Tibial artery (tissue), 4 donors: ENCODE measurements at regions not wholly inside any gene's neighbourhood (a gene's known extent, or its start where the extent isn't known, plus 50 kb on each side); places are given as distances from the start of the nearest gene placed in this dataset.

Source experiments
- DNase-seq, 2 donors: peaks; one replicate each; pipeline ENCODE4 v3.0.0-alpha.2; 2019
- H3K27ac ChIP-seq, 2 donors: fragments of 200-600 bp; sonication (generic) in 1 of 2; 1 replicate in 1 of 2; 2 replicates in 1 of 2; pipeline ENCODE4 v1.5.1; 2018 to 2019; ENCODE audit warnings: mild to moderate bottlenecking in 1 of 2
- H3K27me3 ChIP-seq, 2 donors: fragments of 200-600 bp; sonication (generic) in 1 of 2; one replicate each; pipeline versions ENCODE4 v1.5.1 to v1.6.0; 2016 to 2019
- H3K36me3 ChIP-seq, 3 donors: fragments of 200-600 bp; sonication (generic) in 2 of 3; one replicate each; pipeline ENCODE4 v1.5.1; 2016 to 2019; ENCODE audit warnings: mild to moderate bottlenecking in 2 of 3
- H3K4me1 ChIP-seq, 4 donors: fragments of 200-600 bp; sonication (generic) in 2 of 4; 1 replicate in 3 of 4; 2 replicates in 1 of 4; pipeline ENCODE4 v1.5.1; 2016 to 2019
- H3K4me3 ChIP-seq, 2 donors: fragments of 200-600 bp; sonication (generic) in 1 of 2; 1 replicate in 1 of 2; 2 replicates in 1 of 2; pipeline ENCODE4 v1.5.1; 2018 to 2019; ENCODE audit warnings: mild to moderate bottlenecking in 2 of 2
- H3K9me3 ChIP-seq, 3 donors: fragments of 200-600 bp; sonication (generic) in 1 of 3; one replicate each; pipeline ENCODE4 v1.5.1; 2016 to 2019
- CTCF ChIP-seq, 2 experiments: fragments of 200-600 bp in 1 of 2; fragments of 450-650 bp in 1 of 2; IDR thresholded peaks; one replicate each; pipeline ENCODE4 v1.5.1; 2017 to 2019; ENCODE audit warnings: antibody characterized with exemption in 2 of 2, mild to moderate bottlenecking in 1 of 2, moderate library complexity in 1 of 2
- intact Hi-C: fragments of 100-400 bp; cut with DNase I; formaldehyde crosslinking; loops from one replicate; pipeline ENCODE4 v1.15.0; 2023; ENCODE audit warnings: low total_unique reads

GRCh38 chr9:13879011-13879410, 434.9 kb downstream of the NFIB start:
- H3K4me1 ChIP-seq, result no peaks in the 10 kb centered on the region
- peaks cover 0 to 5% (median 0%) of the 10 kb centered on the region in 3 donors for H3K9me3 ChIP-seq
- H3K4me3 ChIP-seq, result no peak overlapping the region
- H3K27me3 ChIP-seq, result no peaks in the 10 kb centered on the region
- intact Hi-C loops, result no loop called here
- no peak overlapping the region for H3K27ac ChIP-seq
- H3K36me3 ChIP-seq, result no peaks in the 10 kb centered on the region
- TF ChIP-seq CTCF (IDR thresholded peaks at IDR 0.05), result no peak
- DNase-seq, result no peak

- DNase-seq, result no peak
- Histone ChIP-seq H3K4me1 (no peaks in the 10 kb centered on the region), H3K4me3 (no peak overlapping the region), H3K36me3 (no peaks in the 10 kb centered on the region), H3K27ac (no peak overlapping the region), H3K9me3 (peaks cover 0 to 5% (median 0%) of the 10 kb centered on the region in 3 donors), H3K27me3 (no peaks in the 10 kb centered on the region)
- no peak for TF ChIP-seq CTCF (IDR thresholded peaks at IDR 0.05)
- intact Hi-C loops, result no loop called here
Observed at GRCh38 chr9:13878241-13878711, 435.7 kb downstream of the NFIB start.

- peaks cover 0 to 5% (median 0%) of the 10 kb centered on the region in 3 donors for H3K9me3 ChIP-seq
- no peak for TF ChIP-seq CTCF (IDR thresholded peaks at IDR 0.05)
- intact Hi-C loops, result no loop called here
- H3K4me3 ChIP-seq, result no peak overlapping the region
- no peaks in the 10 kb centered on the region for H3K27me3 ChIP-seq
- H3K27ac ChIP-seq, result no peak overlapping the region
- no peaks in the 10 kb centered on the region for H3K4me1 ChIP-seq
- DNase-seq, result no peak
- H3K36me3 ChIP-seq, result no peaks in the 10 kb centered on the region
Observed at GRCh38 chr9:13876741-13877140, 437.2 kb downstream of the NFIB start.

- H3K36me3 ChIP-seq, result no peaks in the 10 kb centered on the region
- H3K27me3 ChIP-seq, result no peaks in the 10 kb centered on the region
- no peak overlapping the region for H3K4me3 ChIP-seq
- intact Hi-C loops, result no loop called here
- no peak for DNase-seq
- TF ChIP-seq CTCF (IDR thresholded peaks at IDR 0.05), result no peak
- H3K4me1 ChIP-seq, result no peaks in the 10 kb centered on the region
- peaks cover 0 to 5% (median 0%) of the 10 kb centered on the region in 3 donors for H3K9me3 ChIP-seq
- no peak overlapping the region for H3K27ac ChIP-seq
Observed at GRCh38 chr9:13873203-13873602, 440.7 kb downstream of the NFIB start.

- no peak for DNase-seq
- no peak for TF ChIP-seq CTCF (IDR thresholded peaks at IDR 0.05)
- Histone ChIP-seq H3K4me3 (no peak overlapping the region), H3K27ac (no peak overlapping the region), H3K36me3 (no peaks in the 10 kb centered on the region), H3K4me1 (peaks cover 0 to 9% (median 1%) of the 10 kb centered on the region in 4 donors), H3K9me3 (no peaks in the 10 kb centered on the region), H3K27me3 (no peaks in the 10 kb centered on the region)
- intact Hi-C loops, result no loop called here
Observed at GRCh38 chr9:13868336-13868735, 445.6 kb downstream of the NFIB start.

- H3K36me3 ChIP-seq, result no peaks in the 10 kb centered on the region
- DNase-seq, result no peak
- intact Hi-C loops, result no loop called here
- peaks cover 0 to 21% (median 8%) of the 10 kb centered on the region in 4 donors for H3K4me1 ChIP-seq
- no peaks in the 10 kb centered on the region for H3K27me3 ChIP-seq
- no peak overlapping the region for H3K27ac ChIP-seq
- no peak overlapping the region for H3K4me3 ChIP-seq
- H3K9me3 ChIP-seq, result no peaks in the 10 kb centered on the region
- TF ChIP-seq CTCF (IDR thresholded peaks at IDR 0.05), result no peak
Observed at GRCh38 chr9:13865869-13866268, 448.1 kb downstream of the NFIB start.
